A673 (cell line): ENCODE measurements at regions not wholly inside any gene's neighbourhood (a gene's known extent, or its start where the extent isn't known, plus 50 kb on each side); places are given as distances from the start of the nearest gene placed in this dataset.

Experiments
- BruUV-seq: library from RNA; stranded (reverse); fragments of 400-500 nt; replicated peaks from 2 replicates; lab custom pipeline; 2021; lab: Mats Ljungman, UMichigan
- CTCF ChIA-PET: fragments of 300-600 bp; sonication (Branson Sonifier 250); formaldehyde crosslinking; loops from one replicate; lab custom pipeline; 2022; ENCODE audit warnings: antibody characterized with exemption; lab: Charles Lee
- POLR2A ChIA-PET: fragments of 300-600 bp; sonication (Branson Sonifier 250); formaldehyde crosslinking; loops from one replicate; lab custom pipeline; 2022; ENCODE audit warnings: antibody characterized with exemption; ENCODE audit not compliant: low non-redundant PET; lab: Charles Lee
- DNase-seq: peaks from one replicate; pipeline ENCODE4 v3.0.0-alpha.2; 2015; ENCODE audit warnings: low spot score
- H3K27ac ChIP-seq: fragments of 200-600 bp; sonication (generic); 2 replicates; pipeline ENCODE4 v1.5.1; 2016; ENCODE audit warnings: mixed run types, low read depth, mild to moderate bottlenecking, mixed read lengths, antibody characterized with exemption, low read length; ENCODE audit not compliant: poor library complexity, severe bottlenecking
- H3K27me3 ChIP-seq: fragments of 200-600 bp; sonication (generic); replicated peaks from 2 replicates; pipeline ENCODE4 v1.6.1; 2017; ENCODE audit warnings: mixed run types, low read depth, mild to moderate bottlenecking, mixed read lengths, antibody characterized with exemption, low read length; ENCODE audit not compliant: insufficient read depth, poor library complexity
- H3K36me3 ChIP-seq: fragments of 200-600 bp; sonication (generic); 2 replicates; pipeline ENCODE4 v1.6.1; 2016; ENCODE audit warnings: mixed run types, mild to moderate bottlenecking, mixed read lengths, antibody characterized with exemption, low read length; ENCODE audit not compliant: insufficient read depth, poor library complexity, severe bottlenecking
- H3K4me1 ChIP-seq: fragments of 200-600 bp; sonication (generic); 2 replicates; pipeline ENCODE4 v1.6.1; 2017; ENCODE audit warnings: mixed run types, mild to moderate bottlenecking, mixed read lengths, antibody characterized with exemption, low read length; ENCODE audit not compliant: insufficient read depth, poor library complexity, severe bottlenecking
- H3K4me3 ChIP-seq: fragments of 200-600 bp; sonication (generic); 2 replicates; pipeline ENCODE4 v1.5.1; 2016; ENCODE audit warnings: low read depth, mixed run types, mild to moderate bottlenecking, mixed read lengths, low read length; ENCODE audit not compliant: poor library complexity, severe bottlenecking
- H3K9me3 ChIP-seq: fragments of 200-600 bp; sonication (generic); 2 replicates; pipeline ENCODE4 v1.6.1; 2016; ENCODE audit warnings: mixed run types, low read depth, mild to moderate bottlenecking, mixed read lengths, antibody characterized with exemption, low read length; ENCODE audit not compliant: poor library complexity, severe bottlenecking
- CTCF ChIP-seq: fragments of 300-800, 200-600 bp; sonication (generic); conservative IDR thresholded peaks from 2 replicates; pipeline ENCODE4 v1.5.1; 2017; ENCODE audit warnings: low read depth, mild to moderate bottlenecking, antibody characterized with exemption, low read length, moderate library complexity, mixed read lengths
- EZH2 ChIP-seq: fragments of 200-600 bp; sonication (generic); IDR thresholded peaks from 2 replicates; pipeline ENCODE4 v1.6.1; 2017; ENCODE audit warnings: borderline replicate concordance, low read depth, mild to moderate bottlenecking, mixed read lengths, antibody characterized with exemption, low read length; ENCODE audit not compliant: poor library complexity, severe bottlenecking
- intact Hi-C: fragments of 100-400 bp; cut with micrococcal nuclease; formaldehyde crosslinking; loops from one replicate; pipeline ENCODE4 v1.10.0; 2022; ENCODE audit not compliant: unreplicated experiment

DNA sequence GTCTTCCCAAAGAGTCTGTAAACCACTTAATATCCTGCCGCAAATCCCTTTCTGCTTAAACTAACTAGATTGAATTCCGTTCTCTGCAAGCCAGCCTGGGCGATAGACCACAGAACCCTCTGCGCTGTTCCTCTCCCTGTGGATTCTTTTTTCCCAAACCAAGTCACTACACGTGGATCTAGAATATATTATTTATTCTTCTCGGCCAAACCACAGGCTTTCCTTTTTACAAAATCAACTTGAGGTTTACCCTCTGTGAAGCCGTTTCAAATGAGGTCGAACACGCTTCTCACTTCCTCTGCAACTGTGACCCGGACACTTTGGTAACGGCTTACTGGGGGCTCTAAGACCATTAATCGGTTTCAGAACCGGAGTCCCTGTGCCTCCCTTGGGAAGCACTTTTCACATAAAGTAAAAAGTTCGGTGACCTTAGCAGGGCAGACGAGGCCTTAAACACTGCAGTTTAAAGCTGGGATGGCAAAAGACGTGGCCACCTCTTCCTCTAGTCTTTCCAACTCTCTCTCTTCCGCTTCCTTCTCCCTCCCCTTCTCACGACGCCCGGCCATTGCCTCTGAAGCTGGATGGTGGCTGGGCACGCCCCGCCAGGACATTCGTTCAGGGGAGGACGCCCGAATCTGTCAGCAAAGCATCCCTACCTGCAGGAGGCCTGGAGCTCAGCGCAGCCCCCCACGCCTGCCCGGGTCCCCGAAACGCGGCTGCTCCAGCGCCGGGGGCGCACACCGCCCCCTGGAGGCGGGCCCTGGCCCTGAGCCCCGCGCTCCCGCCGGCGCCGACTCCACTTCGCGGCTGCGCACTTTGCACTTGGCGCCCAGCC, 55.0 kb upstream of the FOXC1 start:
- TF ChIP-seq EZH2 (no peak), CTCF (peak; percentile 76)
- Histone ChIP-seq H3K4me1 (no peaks in the 10 kb centered on the region), H3K27ac (no peak overlapping the region), H3K9me3 (no peaks in the 10 kb centered on the region), H3K4me3 (peak overlapping the region; percentile 45), H3K36me3 (no peaks in the 10 kb centered on the region), H3K27me3 (no peaks in the 10 kb centered on the region)
- peak; percentile 70 for DNase-seq
- intact Hi-C loops, result no loop called here
- BruUV-seq, result no TSS peak
- POLR2A ChIA-PET, result no interaction called here
- CTCF ChIA-PET, result no interaction called here

DNA sequence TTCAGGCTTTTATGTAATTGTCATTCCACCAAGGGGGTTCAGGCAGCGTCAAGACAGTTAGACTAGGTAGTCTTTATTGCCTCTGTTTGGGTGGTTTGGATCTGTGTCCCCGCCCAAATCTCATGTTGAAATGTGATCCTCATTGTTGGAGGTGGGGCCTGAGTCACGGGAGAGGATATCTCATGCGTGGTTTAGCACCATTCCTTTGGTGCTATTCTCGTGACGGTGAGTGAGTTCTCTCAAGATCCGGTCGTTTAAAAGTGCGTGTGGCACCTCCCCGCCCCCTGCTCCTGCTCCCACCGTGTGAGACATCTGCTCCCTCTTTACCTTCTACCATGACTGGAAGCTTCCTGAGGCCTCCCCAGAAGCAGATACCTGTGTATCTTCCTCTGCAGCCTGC, 51.3 kb upstream of the FOXC1 start:
- Histone ChIP-seq H3K4me1 (no peaks in the 10 kb centered on the region), H3K36me3 (no peaks in the 10 kb centered on the region), H3K4me3 (no peak overlapping the region), H3K27ac (no peak overlapping the region), H3K9me3 (no peaks in the 10 kb centered on the region), H3K27me3 (peaks cover 7% of the 10 kb centered on the region)
- POLR2A ChIA-PET, result no interaction called here
- intact Hi-C loops, result no loop called here
- CTCF ChIA-PET, result no interaction called here
- no TSS peak for BruUV-seq
- TF ChIP-seq CTCF (no peak), EZH2 (no peak)
- DNase-seq, result no peak
